Ascending aorta (tissue), 2 donors: ENCODE measurements at regions not wholly inside any gene's neighbourhood (a gene's known extent, or its start where the extent isn't known, plus 50 kb on each side); places are given as distances from the start of the nearest gene placed in this dataset.
"Not testable (repeated sequence)": the region's sequence is repeated elsewhere in the genome, so short reads cannot be mapped to it uniquely, and the experiment has no call there.

Source experiments
- DNase-seq, 2 donors: peaks; one replicate each; pipeline ENCODE4 v3.0.0-alpha.2; 2019; ENCODE audit warnings: low spot score in 2 of 2
- H3K27ac ChIP-seq, 2 donors: fragments of 200-600 bp; sonication (generic); one replicate each; pipeline ENCODE4 v1.5.1; 2016 to 2017; ENCODE audit warnings: mild to moderate bottlenecking in 1 of 2
- H3K27me3 ChIP-seq: fragments of 200-600 bp; sonication (generic); one replicate; pipeline ENCODE4 v1.5.1; 2017
- H3K36me3 ChIP-seq, 2 donors: fragments of 200-600 bp; sonication (generic); one replicate each; pipeline ENCODE4 v1.5.1; 2016
- H3K4me1 ChIP-seq, 2 donors: fragments of 200-600 bp; sonication (generic); one replicate each; pipeline ENCODE4 v1.5.1; 2016 to 2017; ENCODE audit warnings: mild to moderate bottlenecking in 1 of 2
- H3K4me3 ChIP-seq, 2 donors: fragments of 200-600 bp; sonication (generic); one replicate each; pipeline ENCODE4 v1.5.1; 2016 to 2017; ENCODE audit warnings: mild to moderate bottlenecking in 1 of 2
- H3K9me3 ChIP-seq, 2 donors: fragments of 200-600 bp; sonication (generic); one replicate each; pipeline ENCODE4 v1.5.1; 2016
- intact Hi-C: fragments of 100-400 bp; cut with DNase I; formaldehyde crosslinking; loops from one replicate; pipeline ENCODE4 v1.15.1; 2023
- TF ChIP-seq, protein P1 (sequence below), 3 experiments: fragments of 200-600 bp in 2 of 3; fragments of 450-650 bp in 1 of 3; sonication (generic) in 2 of 3; IDR thresholded peaks; one replicate each; pipeline ENCODE4 v1.5.1; 2016 to 2019; ENCODE audit warnings: antibody characterized with exemption in 3 of 3, mild to moderate bottlenecking in 1 of 3, moderate library complexity in 1 of 3

DNA sequence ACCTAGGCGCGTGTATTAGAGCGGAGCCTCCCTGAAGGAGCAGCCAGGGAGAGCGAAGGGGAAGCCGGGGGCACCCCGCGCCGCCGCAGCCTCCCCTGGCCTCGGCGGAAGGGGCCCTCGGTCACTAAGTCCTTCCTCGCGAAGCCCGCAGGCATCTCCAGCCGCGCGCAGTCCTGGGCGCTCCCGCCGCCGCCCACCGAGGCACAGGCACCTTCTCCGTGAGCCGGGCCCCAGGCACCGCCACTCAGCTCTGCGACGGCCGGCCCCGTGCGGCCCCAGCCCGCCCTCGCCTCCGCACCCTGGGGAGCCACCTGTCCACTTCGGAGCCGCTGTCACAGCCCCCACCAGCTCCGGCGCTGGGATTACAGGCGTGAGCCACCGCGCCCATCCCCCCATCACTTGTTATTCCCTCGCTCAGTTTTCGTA is 80.8 kb downstream of the ZNF467 start:
- TF ChIP-seq, protein P1, sequence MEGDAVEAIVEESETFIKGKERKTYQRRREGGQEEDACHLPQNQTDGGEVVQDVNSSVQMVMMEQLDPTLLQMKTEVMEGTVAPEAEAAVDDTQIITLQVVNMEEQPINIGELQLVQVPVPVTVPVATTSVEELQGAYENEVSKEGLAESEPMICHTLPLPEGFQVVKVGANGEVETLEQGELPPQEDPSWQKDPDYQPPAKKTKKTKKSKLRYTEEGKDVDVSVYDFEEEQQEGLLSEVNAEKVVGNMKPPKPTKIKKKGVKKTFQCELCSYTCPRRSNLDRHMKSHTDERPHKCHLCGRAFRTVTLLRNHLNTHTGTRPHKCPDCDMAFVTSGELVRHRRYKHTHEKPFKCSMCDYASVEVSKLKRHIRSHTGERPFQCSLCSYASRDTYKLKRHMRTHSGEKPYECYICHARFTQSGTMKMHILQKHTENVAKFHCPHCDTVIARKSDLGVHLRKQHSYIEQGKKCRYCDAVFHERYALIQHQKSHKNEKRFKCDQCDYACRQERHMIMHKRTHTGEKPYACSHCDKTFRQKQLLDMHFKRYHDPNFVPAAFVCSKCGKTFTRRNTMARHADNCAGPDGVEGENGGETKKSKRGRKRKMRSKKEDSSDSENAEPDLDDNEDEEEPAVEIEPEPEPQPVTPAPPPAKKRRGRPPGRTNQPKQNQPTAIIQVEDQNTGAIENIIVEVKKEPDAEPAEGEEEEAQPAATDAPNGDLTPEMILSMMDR (IDR thresholded peaks at IDR 0.05) = no peak
- H3K27me3 ChIP-seq = peaks cover 10% of the 10 kb centered on the region
- H3K9me3 ChIP-seq = no peaks in the 10 kb centered on the region
- no peak overlapping the region for H3K27ac ChIP-seq
- intact Hi-C loops = no loop called here
- H3K36me3 ChIP-seq = no peaks in the 10 kb centered on the region
- no peaks in the 10 kb centered on the region for H3K4me1 ChIP-seq
- DNase-seq = no peak
- no peak overlapping the region for H3K4me3 ChIP-seq

DNA sequence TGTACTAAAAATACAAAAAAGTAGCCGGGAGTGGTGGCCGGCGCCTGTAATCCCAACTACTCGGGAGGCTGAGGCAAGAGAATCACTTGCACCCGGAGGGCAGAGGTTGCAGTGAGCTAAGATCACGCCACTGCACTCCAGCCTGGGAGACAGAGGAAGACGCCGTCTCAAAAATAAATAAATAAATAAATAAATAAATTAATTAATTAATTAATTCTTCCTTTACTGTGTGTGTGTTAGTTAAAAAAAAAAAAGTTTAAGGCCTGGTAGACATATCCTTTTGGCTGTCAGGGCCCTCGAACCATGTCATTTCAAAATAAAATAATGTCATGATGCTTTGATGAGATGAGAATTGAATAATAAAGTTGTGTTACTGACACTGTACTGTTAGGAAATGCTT is 81.3 kb downstream of the ZNF467 start:
- Histone ChIP-seq H3K27me3 (peaks cover 10% of the 10 kb centered on the region), H3K9me3 (no peaks in the 10 kb centered on the region), H3K36me3 (no peaks in the 10 kb centered on the region), H3K4me1 (no peaks in the 10 kb centered on the region), H3K27ac (no peak overlapping the region), H3K4me3 (no peak overlapping the region)
- intact Hi-C loops = no loop called here
- DNase-seq = no peak
- TF ChIP-seq, protein P1 (IDR thresholded peaks at IDR 0.05) = no peak

DNA sequence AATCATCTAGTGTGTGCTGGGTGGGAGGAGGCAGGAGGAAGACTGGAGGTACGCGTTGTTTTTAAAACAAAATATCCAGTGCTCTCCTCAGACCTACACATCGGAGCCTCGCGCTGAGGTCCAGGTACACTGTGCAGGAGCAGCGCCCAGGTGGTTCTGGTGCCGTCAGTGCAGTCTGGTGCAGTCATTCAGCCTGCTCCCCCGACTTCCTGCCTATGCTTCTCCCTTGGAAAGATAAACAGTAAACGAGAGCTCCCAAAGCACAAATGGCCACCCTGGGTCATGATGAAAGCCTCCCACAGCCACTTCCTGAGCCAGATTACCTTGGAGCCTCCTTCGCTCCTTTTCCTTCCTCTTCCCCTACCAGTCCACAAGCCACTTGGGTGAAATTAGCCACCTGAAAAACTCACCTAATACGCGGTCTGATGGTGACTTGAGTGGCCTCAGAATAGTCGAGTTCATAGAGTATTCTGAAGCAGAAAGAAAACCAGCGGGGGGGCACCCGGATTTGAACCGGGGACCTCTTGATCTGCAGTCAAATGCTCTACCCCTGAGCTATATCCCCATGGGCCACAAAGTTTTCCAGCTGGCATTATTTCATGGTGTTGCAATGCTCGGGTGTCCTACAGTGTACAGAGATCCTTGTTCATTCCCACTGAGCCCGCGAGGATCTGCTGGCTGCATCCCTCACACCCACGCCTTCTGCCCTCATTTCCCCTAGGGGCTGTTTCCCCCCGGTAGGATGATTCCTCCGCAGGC is 82.5 kb downstream of the ZNF467 start:
- Histone ChIP-seq H3K27me3 (peaks cover 10% of the 10 kb centered on the region), H3K4me3 (no peak overlapping the region), H3K27ac (no peak overlapping the region), H3K9me3 (no peaks in the 10 kb centered on the region), H3K4me1 (no peaks in the 10 kb centered on the region), H3K36me3 (no peaks in the 10 kb centered on the region)
- no peak for DNase-seq
- TF ChIP-seq, protein P1 (IDR thresholded peaks at IDR 0.05) = no peak
- intact Hi-C loops = no loop called here

DNA sequence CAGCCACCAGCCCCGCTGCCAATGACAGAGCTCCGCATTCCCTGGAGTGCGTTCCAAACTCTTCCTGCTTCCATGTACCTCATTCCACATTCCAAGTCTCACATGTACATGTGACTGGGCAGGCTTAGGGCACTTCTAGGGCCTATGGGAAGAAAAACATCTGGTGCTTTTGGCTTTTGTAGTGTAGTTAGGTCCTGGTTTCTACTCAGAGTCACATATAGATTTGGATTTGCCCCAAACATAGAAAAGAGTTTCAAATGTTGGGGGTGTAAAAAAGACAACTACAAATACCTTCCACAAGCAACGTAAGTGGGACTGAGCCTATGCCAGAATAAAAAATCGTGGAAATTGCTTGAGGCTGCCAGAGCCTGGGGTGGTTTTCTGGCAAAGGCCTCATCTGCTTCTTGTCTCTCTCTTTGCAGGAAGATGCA is 84.1 kb downstream of the ZNF467 start:
- Histone ChIP-seq H3K4me1 (no peaks in the 10 kb centered on the region), H3K27ac (no peak overlapping the region), H3K36me3 (no peaks in the 10 kb centered on the region), H3K4me3 (no peak overlapping the region), H3K27me3 (peaks cover 10% of the 10 kb centered on the region), H3K9me3 (no peaks in the 10 kb centered on the region)
- intact Hi-C loops = no loop called here
- TF ChIP-seq, protein P1 (IDR thresholded peaks at IDR 0.05) = no peak
- DNase-seq = no peak

DNA sequence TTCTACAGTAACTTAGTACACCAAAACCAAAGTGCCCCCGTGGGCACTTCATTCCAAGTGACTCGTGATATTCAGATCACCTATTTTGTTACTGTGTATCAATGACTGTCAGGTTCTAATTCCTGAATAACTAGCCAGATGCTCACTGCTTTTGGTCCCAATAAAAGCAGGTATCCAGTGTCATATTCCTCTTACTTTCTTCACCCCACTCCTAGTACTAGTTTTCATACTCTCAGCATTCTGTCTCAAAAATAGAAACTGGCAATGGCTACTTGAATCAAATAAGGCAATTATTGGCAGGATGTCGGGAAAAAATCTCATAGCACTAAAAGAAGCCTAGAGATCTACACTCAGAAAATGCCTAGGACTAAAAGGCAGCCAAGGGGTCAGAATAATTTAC is 84.6 kb downstream of the ZNF467 start:
- Histone ChIP-seq H3K4me1 (no peaks in the 10 kb centered on the region), H3K27me3 (peaks cover 10% of the 10 kb centered on the region), H3K4me3 (no peak overlapping the region), H3K36me3 (no peaks in the 10 kb centered on the region), H3K9me3 (no peaks in the 10 kb centered on the region), H3K27ac (no peak overlapping the region)
- DNase-seq = no peak
- TF ChIP-seq, protein P1 (IDR thresholded peaks at IDR 0.05) = no peak
- intact Hi-C loops = no loop called here

DNA sequence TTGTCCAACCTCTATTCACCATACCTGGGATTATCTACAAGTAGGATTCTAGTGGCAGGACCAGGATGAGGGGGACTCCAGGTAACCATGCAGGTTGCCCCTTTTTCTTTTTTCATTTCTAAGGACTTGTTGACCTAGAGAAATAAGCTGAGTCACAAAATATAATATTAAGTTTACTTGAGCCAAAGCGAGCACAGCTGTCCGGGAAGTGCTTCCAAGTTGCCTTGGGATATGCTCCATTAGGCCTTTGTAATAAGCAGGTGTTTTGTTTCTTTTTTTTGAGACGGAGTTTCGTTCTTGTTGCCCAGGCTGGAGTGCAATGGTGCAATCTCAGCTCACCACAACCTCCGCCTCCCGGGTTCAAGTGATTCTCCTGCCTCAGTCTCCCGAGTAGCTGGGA is 85.6 kb downstream of the ZNF467 start:
- H3K9me3 ChIP-seq, intact Hi-C loops, DNase-seq, H3K36me3 ChIP-seq, H3K4me1 ChIP-seq, H3K4me3 ChIP-seq, H3K27ac ChIP-seq: not testable (repeated sequence)
- H3K27me3 ChIP-seq = peaks cover 10% of the 10 kb centered on the region
